SKM-1 treated with dmso at 0.1 percent for 144 hours (cell line): ENCODE measurements at regions not wholly inside any gene's neighbourhood (a gene's known extent, or its start where the extent isn't known, plus 50 kb on each side); places are given as distances from the start of the nearest gene placed in this dataset.
A peak's percentile ranks its signal among the peaks of the same experiment; 100 is the strongest.
"Not testable (repeated sequence)": the region's sequence is repeated elsewhere in the genome, so short reads cannot be mapped to it uniquely, and the experiment has no call there.

Experiments used
- DNase-seq: peaks from one replicate; lab custom pipeline; 2025; ENCODE audit not compliant: unreplicated experiment; lab: John Stamatoyannopoulos, UW

GRCh38 chr7:23931633-23932032, 221.6 kb downstream of the STK31 start:
- no peak for DNase-seq

GRCh38 chr7:23938215-23938614, 228.2 kb downstream of the STK31 start:
- no peak for DNase-seq

DNA sequence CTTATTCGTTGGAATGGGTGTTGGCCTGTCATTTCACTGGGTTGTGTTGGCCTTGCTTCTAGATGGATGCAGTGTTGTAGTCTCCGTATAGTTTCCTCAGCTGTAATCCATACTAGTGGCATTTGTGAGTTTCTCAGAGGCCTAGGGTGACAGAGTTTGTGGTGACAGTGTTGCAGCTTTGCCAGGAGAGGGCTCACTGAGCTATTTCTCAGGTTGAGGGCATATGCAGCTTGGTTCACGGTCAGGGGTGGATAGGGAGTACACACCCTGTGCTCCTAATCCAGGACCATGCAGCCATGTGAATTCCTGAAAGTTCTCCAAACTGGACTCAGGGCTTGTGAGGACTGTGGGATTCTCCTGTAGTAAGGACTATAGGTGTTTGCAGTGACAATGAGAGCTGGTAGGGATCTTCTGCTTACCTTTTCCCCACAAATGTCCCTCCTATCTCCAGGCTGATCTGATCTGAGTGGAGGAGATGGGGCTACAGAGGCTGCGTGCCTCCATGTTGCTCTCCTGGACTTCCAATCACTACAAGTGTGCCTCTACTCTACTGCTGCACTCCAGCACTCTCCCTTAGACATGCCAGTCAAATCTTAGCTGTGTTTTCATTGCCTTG, 229.0 kb downstream of the STK31 start:
- peak; percentile 28 for DNase-seq

GRCh38 chr7:23939747-23940146, 229.7 kb downstream of the STK31 start:
- DNase-seq, result not testable (repeated sequence)

- DNase-seq, result no peak
Observed at GRCh38 chr7:23941551-23941950, 231.5 kb downstream of the STK31 start.

DNA sequence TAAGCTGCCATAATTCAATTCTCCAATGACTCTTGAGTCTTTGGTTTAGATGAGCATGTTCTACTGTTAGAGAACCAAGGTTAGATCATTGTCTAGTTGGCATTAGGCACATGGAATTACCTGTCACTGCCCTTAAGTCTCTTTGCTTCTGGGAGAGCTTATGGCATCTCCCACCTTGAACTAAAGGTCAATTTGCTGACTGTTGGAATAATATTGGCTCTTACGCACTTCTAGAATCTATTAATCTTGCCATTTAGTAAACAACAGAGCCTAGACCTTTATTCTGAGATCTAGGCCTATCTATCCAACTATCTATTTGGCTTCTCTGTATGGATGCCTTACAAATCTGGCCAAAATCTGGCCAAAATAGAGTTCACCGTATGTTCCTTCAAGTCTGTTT, 232.0 kb downstream of the STK31 start:
- no peak for DNase-seq

- no peak for DNase-seq
Observed at GRCh38 chr7:23944131-23944530, 234.1 kb downstream of the STK31 start.

GRCh38 chr7:23945472-23945871, 235.5 kb downstream of the STK31 start:
- no peak for DNase-seq

DNA sequence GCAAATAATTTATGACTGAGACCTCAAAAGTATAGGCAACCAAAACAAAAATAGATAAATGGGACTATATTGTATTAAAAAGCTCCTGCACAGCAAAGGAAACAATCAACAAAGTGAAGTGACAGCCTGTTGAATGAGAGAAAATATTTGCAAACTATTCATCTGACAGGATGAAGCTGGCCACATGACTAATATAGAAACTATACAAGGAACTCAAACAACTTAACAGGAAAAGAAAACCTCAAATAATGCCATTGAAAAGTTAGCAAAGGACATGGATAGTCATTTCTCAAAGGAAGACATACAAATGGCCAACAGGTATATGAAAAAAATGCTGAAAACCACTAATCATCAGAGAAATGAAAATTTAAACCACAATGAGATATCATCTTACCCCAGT, 245.1 kb downstream of the STK31 start:
- no peak for DNase-seq

- DNase-seq, result no peak
Observed at GRCh38 chr7:23955600-23956149, 245.7 kb downstream of the STK31 start.

GRCh38 chr7:23956772-23957576, 247.0 kb downstream of the STK31 start:
- DNase-seq, result no peak

DNA sequence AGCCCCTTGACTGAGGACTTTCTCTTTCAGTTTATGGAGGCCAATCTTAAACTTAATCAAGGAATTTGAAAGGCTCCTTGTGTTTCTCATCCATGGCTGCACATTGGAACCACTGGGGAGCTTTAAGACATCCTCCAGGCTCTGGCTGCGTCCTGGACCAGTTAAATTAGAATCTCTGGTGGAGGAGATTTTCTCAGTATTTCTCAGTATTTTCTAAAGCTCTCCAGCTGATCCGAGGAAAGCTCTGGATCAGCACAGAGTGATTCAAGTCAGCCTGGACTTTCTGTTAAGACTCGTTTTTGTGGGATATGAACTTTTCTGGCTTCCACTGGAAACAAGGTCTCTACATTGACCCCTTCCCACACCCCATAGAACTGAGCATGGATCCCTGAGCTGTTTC, 249.8 kb downstream of the STK31 start:
- DNase-seq, result no peak

DNA sequence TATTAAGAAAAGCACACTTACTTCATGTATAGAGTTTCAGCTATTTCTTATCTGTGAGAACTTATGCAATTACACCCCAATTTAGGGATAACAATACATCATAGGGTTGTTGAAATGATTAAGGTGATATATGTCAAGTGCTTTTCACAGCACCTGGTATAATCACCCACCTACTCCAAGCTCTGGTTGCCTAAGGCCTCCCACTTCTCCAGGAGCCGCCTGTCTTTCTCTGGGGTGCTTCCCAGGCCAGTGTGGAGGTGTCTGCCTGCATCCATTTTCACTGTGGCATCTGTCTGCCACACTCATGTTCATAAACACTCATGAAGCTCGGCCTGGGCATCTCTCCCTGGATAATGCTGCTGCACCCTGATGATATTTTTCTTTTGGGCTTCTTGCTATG, 250.3 kb downstream of the STK31 start:
- DNase-seq, result no peak

DNA sequence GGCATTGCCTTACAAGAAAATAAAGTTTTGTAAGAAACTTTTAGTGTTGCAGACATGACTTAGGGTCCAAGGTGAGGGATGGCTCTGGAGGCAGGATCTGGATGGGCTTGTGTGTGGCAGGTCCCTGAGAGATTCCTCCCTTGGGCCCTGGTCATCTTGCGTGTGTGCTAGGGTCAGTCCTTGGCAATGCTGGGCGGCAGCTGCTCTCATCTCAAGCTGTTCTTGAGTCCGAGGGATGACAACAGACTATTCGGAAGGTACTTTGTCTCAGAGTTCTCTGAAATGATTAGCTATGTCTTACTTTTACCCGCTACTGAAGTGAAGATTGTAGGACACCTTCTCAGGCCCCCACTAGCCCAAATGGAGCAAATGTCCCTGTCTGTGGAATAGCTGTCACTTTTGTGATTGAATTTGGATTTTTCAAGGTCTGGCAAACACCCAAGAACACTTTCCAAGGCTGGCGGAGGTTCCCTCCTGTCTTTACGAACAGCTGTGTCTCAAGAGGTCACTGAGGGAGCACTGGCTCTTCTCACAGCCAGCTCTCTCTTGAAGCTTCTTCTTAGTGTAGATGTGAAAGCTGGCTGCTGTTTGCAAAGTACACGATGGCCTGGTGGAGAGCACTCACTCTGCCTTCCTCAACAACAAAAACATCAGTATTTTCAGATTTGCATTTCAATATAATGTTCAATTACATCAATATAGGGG, 253.6 kb downstream of the STK31 start:
- DNase-seq, result no peak

DNA sequence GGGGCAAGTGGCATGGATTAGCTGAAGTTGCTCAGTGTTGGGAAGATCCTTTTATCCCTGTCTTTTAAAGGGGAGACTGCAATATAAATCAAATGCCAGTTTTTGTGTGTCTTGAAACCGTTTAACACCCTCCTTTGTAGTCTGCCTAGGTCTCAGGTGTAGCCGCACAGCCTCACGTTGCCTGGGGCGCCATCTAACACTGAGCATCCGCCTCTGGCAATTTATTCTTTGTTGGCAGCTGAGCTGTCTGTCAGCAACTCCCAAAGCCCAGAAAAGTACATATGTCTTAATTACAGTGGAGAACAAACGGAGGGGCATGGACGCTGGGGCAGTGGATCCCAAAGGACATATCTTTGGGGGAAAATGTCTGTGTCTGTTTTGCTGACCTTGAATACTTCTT, 254.7 kb downstream of the STK31 start:
- no peak for DNase-seq

DNA sequence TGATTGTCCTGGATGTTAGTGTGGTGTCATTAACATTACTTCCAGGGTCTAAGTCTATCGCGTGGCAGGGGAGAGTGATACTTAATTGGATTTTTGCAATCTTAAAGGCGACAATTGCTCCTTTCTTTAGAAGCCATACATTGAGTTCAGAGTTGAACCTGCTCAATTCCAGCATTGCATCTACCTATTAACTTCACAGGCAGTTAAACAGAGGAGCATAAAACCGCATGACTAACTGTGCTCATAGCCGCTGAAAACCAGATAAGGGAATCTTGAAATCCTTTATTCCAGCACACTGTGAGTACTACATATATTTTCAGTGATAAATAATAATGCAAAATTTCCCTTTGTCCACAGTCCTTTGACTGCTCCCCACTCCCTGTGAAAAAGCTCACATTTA, 255.3 kb downstream of the STK31 start:
- no peak for DNase-seq

GRCh38 chr7:23966941-23967340, 256.9 kb downstream of the STK31 start:
- no peak for DNase-seq

DNA sequence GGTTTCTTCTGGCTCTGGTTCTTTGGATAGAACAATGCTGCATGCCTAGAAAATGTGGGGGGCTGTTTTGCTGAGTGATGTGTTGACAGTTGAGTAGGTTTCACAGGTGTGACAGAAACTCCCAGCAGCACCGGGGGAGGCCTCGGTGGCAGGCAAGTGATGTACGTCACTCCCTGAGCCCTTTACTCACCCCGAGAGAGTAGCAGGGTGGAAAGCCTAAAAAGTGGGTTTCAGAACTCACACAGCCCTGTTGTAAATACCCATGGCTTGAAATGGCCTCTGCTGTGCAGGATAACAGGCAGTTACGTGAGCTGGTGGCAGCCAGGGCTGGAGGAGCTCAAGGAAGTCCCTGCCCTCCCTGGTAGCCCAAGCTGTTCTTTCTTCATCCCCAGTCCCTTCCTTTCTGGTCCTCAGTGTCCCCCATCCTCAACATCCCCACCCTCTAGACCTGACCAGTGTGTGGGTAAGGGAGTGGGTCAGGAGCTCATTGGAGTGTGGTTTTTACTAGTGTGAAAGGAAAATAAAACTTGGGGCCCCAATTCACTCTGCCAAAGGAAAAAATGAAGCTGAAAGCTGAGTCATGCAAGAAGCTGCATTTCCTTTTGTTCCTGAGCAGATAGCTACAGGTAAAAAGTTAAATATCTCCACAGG, 258.1 kb downstream of the STK31 start:
- no peak for DNase-seq

GRCh38 chr7:23968791-23969190, 258.8 kb downstream of the STK31 start:
- no peak for DNase-seq

- no peak for DNase-seq
Observed at GRCh38 chr7:23969443-23969842, 259.4 kb downstream of the STK31 start.

GRCh38 chr7:23970193-23970592, 260.2 kb downstream of the STK31 start:
- DNase-seq, result no peak
